GM23338 (cell line): ENCODE measurements at regions not wholly inside any gene's neighbourhood (a gene's known extent, or its start where the extent isn't known, plus 50 kb on each side); places are given as distances from the start of the nearest gene placed in this dataset.

ENCODE experiments used
- ATAC-seq: fragments of 200-7000 bp; cut with Tn5 transposase; 3 replicates; pipeline ENCODE4 v1.9.1; 2020
- DNase-seq: peaks from one replicate; pipeline ENCODE4 v3.0.0-alpha.2; 2015; ENCODE audit warnings: low spot score
- H2AFZ ChIP-seq: fragments of 200-600 bp; sonication (generic); 2 replicates; pipeline ENCODE4 v1.8.0; 2016; ENCODE audit warnings: antibody characterized with exemption, mild to moderate bottlenecking, moderate library complexity
- H3F3A ChIP-seq: fragments of 200-600 bp; sonication (generic); replicated peaks from 2 replicates; pipeline ENCODE4 v1.8.0; 2017; ENCODE audit warnings: antibody characterized with exemption, mixed run types, low read depth
- H3K27ac ChIP-seq: fragments of 200-600 bp; sonication (generic); 2 replicates; pipeline ENCODE4 v1.6.1; 2016; ENCODE audit warnings: low read depth
- H3K27me3 ChIP-seq: fragments of 200-600 bp; sonication (generic); 2 replicates; pipeline ENCODE4 v1.8.0; 2016; ENCODE audit warnings: mild to moderate bottlenecking, mixed run types, moderate library complexity; ENCODE audit not compliant: insufficient read depth
- H3K36me3 ChIP-seq: fragments of 200-600 bp; sonication (generic); 2 replicates; pipeline ENCODE4 v1.8.0; 2016; ENCODE audit warnings: mild to moderate bottlenecking; ENCODE audit not compliant: insufficient read depth
- H3K4me1 ChIP-seq: fragments of 200-600 bp; sonication (generic); 2 replicates; pipeline ENCODE4 v1.8.0; 2016; ENCODE audit warnings: mild to moderate bottlenecking, moderate library complexity; ENCODE audit not compliant: insufficient read depth
- H3K4me2 ChIP-seq: fragments of 200-600 bp; sonication (generic); 2 replicates; pipeline ENCODE4 v1.7.1; 2017; ENCODE audit warnings: mixed run types
- H3K4me3 ChIP-seq: fragments of 200-600 bp; sonication (generic); 2 replicates; pipeline ENCODE4 v1.6.1; 2016; ENCODE audit warnings: mixed run types
- H3K79me2 ChIP-seq: fragments of 200-600 bp; sonication (generic); replicated peaks from 2 replicates; pipeline ENCODE4 v1.8.0; 2017; ENCODE audit warnings: mild to moderate bottlenecking; ENCODE audit not compliant: insufficient read depth
- H3K9me2 ChIP-seq: fragments of 200-600 bp; sonication (generic); 2 replicates; pipeline ENCODE4 v1.8.0; 2017; ENCODE audit not compliant: insufficient read depth
- H4K20me1 ChIP-seq: fragments of 200-600 bp; sonication (generic); replicated peaks from 2 replicates; pipeline ENCODE4 v1.8.0; 2017; ENCODE audit warnings: mild to moderate bottlenecking; ENCODE audit not compliant: insufficient read depth
- H3K27ac Mint-ChIP-seq: 2 replicates; pipeline ENCODE4 v1.8.0; 2020; ENCODE audit warnings: inconsistent platforms, mild to moderate bottlenecking, moderate library complexity, mixed read lengths
- H3K27me3 Mint-ChIP-seq: 3 replicates; pipeline ENCODE4 v1.8.0; 2022; ENCODE audit warnings: low read depth, mild to moderate bottlenecking, moderate library complexity, mixed read lengths, inconsistent platforms; ENCODE audit not compliant: insufficient read depth, poor library complexity
- H3K36me3 Mint-ChIP-seq: 3 replicates; pipeline ENCODE4 v1.8.0; 2021; ENCODE audit warnings: low read depth, mild to moderate bottlenecking, inconsistent platforms, moderate library complexity, mixed read lengths
- H3K4me1 Mint-ChIP-seq: 3 replicates; pipeline ENCODE4 v1.8.0; 2020; ENCODE audit warnings: mild to moderate bottlenecking, inconsistent platforms, mixed read lengths
- H3K4me3 Mint-ChIP-seq: 3 replicates; pipeline ENCODE4 v1.8.0; 2021; ENCODE audit warnings: moderate library complexity, mild to moderate bottlenecking, inconsistent platforms, mixed read lengths
- H3K9me3 Mint-ChIP-seq: 3 replicates; pipeline ENCODE4 v1.8.0; 2020; ENCODE audit warnings: moderate library complexity, mild to moderate bottlenecking, inconsistent platforms, mixed read lengths
- CREB1 ChIP-seq: fragments of 250-450 bp; sonication (Bioruptor Pico); IDR thresholded peaks from 2 replicates; pipeline ENCODE4 v1.5.0; 2020; ENCODE audit warnings: low read depth, mild to moderate bottlenecking, moderate library complexity
- EZH2 ChIP-seq: fragments of 200-600 bp; sonication (generic); IDR thresholded peaks from one replicate; pipeline ENCODE4 v1.8.0; 2017; ENCODE audit warnings: antibody characterized with exemption, mild to moderate bottlenecking, low read depth; ENCODE audit not compliant: unreplicated experiment
- EZH2phosphoT487 ChIP-seq: fragments of 200-600 bp; sonication (generic); IDR thresholded peaks from one replicate; pipeline ENCODE4 v1.8.1; 2018; ENCODE audit warnings: antibody characterized with exemption; ENCODE audit not compliant: unreplicated experiment
- JUNB ChIP-seq: IDR thresholded peaks from one replicate; pipeline ENCODE4 v1.6.1; 2016; ENCODE audit warnings: antibody characterized with exemption; ENCODE audit not compliant: unreplicated experiment
- POLR2AphosphoS5 ChIP-seq: IDR thresholded peaks from 2 replicates; pipeline ENCODE4 v1.6.1; 2016; ENCODE audit warnings: antibody characterized with exemption, low read depth
- ZNF114 ChIP-seq: fragments of 250-450 bp; sonication (Bioruptor Pico); IDR thresholded peaks from 2 replicates; pipeline ENCODE4 v1.5.0; 2020; ENCODE audit warnings: mild to moderate bottlenecking, moderate library complexity
- ZNF331 ChIP-seq: fragments of 250-450 bp; sonication (Bioruptor Pico); IDR thresholded peaks from 2 replicates; pipeline ENCODE4 v1.5.0; 2020; ENCODE audit warnings: low read depth, mild to moderate bottlenecking, moderate library complexity
- ZNF462 ChIP-seq: fragments of 250-450 bp; sonication (Bioruptor Pico); IDR thresholded peaks from 2 replicates; pipeline ENCODE4 v1.5.0; 2020; ENCODE audit warnings: mild to moderate bottlenecking, moderate library complexity
- TF ChIP-seq, protein P1 (sequence below), 2 experiments: fragments of 200-600 bp in 1 of 2; sonication (generic) in 1 of 2; conservative IDR thresholded peaks; 2 replicates each; pipeline versions ENCODE4 v1.5.1 to v1.6.1; 2016 to 2017; ENCODE audit warnings: antibody characterized with exemption in 2 of 2, low read depth in 2 of 2, mild to moderate bottlenecking in 2 of 2, moderate library complexity in 1 of 2

DNA sequence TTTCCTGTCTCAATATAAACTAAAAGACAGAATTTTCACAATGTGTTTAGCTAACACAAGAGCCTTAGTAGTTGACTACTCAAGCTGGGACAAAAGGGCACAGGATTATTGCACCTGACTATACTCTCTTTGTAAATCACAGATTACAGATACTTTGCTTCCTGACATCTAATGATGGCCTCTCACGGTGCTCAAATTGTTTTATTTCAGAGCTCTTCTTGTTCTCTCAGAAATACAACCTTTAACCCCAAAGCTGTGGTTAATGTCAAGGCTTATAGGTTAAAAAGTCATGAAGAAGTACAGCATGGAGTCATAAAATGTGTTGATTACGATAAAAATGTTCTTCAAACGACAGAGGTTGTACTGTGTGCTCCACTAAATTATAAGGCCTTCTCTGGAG is 89.9 kb upstream of the CPNE8 start (continued):
- TF ChIP-seq ZNF462 (CRISPR knock-in tag): no peak
- TF ChIP-seq, protein P1, sequence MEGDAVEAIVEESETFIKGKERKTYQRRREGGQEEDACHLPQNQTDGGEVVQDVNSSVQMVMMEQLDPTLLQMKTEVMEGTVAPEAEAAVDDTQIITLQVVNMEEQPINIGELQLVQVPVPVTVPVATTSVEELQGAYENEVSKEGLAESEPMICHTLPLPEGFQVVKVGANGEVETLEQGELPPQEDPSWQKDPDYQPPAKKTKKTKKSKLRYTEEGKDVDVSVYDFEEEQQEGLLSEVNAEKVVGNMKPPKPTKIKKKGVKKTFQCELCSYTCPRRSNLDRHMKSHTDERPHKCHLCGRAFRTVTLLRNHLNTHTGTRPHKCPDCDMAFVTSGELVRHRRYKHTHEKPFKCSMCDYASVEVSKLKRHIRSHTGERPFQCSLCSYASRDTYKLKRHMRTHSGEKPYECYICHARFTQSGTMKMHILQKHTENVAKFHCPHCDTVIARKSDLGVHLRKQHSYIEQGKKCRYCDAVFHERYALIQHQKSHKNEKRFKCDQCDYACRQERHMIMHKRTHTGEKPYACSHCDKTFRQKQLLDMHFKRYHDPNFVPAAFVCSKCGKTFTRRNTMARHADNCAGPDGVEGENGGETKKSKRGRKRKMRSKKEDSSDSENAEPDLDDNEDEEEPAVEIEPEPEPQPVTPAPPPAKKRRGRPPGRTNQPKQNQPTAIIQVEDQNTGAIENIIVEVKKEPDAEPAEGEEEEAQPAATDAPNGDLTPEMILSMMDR (conservative IDR thresholded peaks at IDR 0.05; ENCODE audit: low read depth in 2 of 2): no peak

- Histone ChIP-seq H3K4me3 (no peak overlapping the region), H3K9me2 (no peaks in the 10 kb centered on the region), H4K20me1 (no peaks in the 10 kb centered on the region), H3F3A (no peaks in the 10 kb centered on the region), H3K4me1 (no peaks in the 10 kb centered on the region), H3K4me2 (no peak overlapping the region), H3K27ac (no peak overlapping the region), H3K27me3 (no peaks in the 10 kb centered on the region), H3K79me2 (no peaks in the 10 kb centered on the region), H3K36me3 (peaks cover 6% of the 10 kb centered on the region; the same call in 1 of the 2 replicates), H2AFZ (no peak overlapping the region)
- H3K36me3 Mint-ChIP-seq: peaks cover 17% of the 10 kb centered on the region
- H3K4me3 Mint-ChIP-seq: no peak overlapping the region
- DNase-seq (no peak), ATAC-seq (no peak)
- no peak overlapping the region for H3K27ac Mint-ChIP-seq
- peaks cover 34% of the 10 kb centered on the region for H3K9me3 Mint-ChIP-seq
- peaks cover 4% of the 10 kb centered on the region; the same call in 1 of the 3 replicates for H3K4me1 Mint-ChIP-seq
- no peaks in the 10 kb centered on the region for H3K27me3 Mint-ChIP-seq
- TF ChIP-seq POLR2AphosphoS5 (no peak), ZNF462 (CRISPR knock-in tag) (no peak), ZNF114 (no peak), EZH2phosphoT487 (no peak), CREB1 (CRISPR knock-in tag) (no peak), ZNF331 (no peak), EZH2 (no peak), JUNB (no peak)
Measured at GRCh38 chr12:38985961-38986360, 80.6 kb upstream of the CPNE8 start.
